ENCODE measurements at regions not wholly inside any gene's neighbourhood (a gene's known extent, or its start where the extent isn't known, plus 50 kb on each side); places are given as distances from the start of the nearest gene placed in this dataset.
"Not testable (repeated sequence)": the region's sequence is repeated elsewhere in the genome, so short reads cannot be mapped to it uniquely, and the experiment has no call there.

DNA sequence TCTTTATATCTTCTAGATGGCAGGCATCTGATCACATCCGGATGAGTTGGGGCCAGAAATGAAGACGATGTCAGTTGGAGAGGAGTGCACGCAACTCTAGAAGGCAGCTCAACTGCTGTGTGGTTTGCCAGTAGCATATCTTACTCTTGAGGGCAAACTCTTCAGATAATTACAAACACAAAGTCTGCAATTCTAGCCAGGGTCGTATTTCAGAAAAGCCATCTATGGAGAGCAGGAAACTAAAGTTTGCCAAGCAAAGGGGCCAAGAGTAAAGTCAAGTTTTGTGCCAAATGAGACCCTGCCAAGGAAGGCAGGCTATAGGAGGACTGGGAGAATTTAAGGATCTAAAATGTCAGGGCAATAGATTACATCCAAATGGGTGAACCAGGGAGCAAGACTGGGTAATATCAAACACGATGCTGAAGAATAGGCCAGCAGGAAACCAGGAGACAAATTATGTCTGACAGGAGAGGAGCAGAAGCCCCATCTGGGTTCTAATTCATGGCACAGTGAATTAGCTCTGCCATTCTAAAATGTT, 312.5 kb upstream of the SEMA3C start:
- H3K9me3 Mint-ChIP-seq: peaks cover 2 to 19% (median 5%) of the 10 kb centered on the region in 7 donors
- no peak for DNase-seq

DNA sequence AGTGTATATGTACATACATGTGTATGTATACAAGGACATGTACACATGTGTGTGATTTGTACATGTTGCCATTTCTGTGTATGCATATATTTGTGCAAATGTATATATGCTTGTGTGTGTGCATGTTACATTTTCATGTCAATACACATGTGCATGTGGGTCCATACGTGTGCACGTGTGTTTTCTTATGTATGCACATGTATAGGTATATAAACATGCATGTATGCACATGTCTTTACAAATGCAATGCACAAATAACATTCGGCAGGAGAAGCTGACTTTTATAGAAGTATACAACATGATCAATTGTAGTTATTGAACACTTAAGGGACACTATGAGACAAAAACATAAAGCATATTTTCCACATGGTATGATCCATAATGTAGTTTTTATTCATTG, 307.4 kb upstream of the SEMA3C start:
- Mint-ChIP-seq H3K9me3 (peaks cover 5 to 38% (median 8%) of the 10 kb centered on the region in 7 donors), H3K4me3 (no peak overlapping the region), H3K36me3 (no peaks in the 10 kb centered on the region), H3K4me1 (no peaks in the 10 kb centered on the region), H3K27me3 (no peaks in the 10 kb centered on the region), H3K27ac (no peak overlapping the region)
- Histone ChIP-seq H3K27ac (ENCODE audit: insufficient read depth, low read length, poor library complexity, severe bottlenecking) (no peak overlapping the region), H3K4me1 (ENCODE audit: control insufficient read depth, insufficient read depth, low read length, poor library complexity, severe bottlenecking) (no peaks in the 10 kb centered on the region), H3K27me3 (ENCODE audit: control insufficient read depth, insufficient read depth, low read length) (no peaks in the 10 kb centered on the region), H3K36me3 (ENCODE audit: control insufficient read depth, insufficient read depth, low read length) (no peaks in the 10 kb centered on the region), H3K4me3 (ENCODE audit: low read depth, low read length) (no peak overlapping the region), H3K9me3 (ENCODE audit: control insufficient read depth in 2 of 2, low read length in 2 of 2) (no peaks in the 10 kb centered on the region)
- DNase-seq (no peak), ATAC-seq (ENCODE audit: low read depth in 2 of 2) (no peak)

More for the DNA sequence above, 312.5 kb upstream of the SEMA3C start:
- no peak overlapping the region for H3K27ac Mint-ChIP-seq
- H3K4me1 Mint-ChIP-seq: no peaks in the 10 kb centered on the region
- H3K36me3 Mint-ChIP-seq: no peaks in the 10 kb centered on the region
- no peak for ATAC-seq (ENCODE audit: low read depth in 2 of 2)
- Histone ChIP-seq H3K4me3 (ENCODE audit: low read depth, low read length) (no peak overlapping the region), H3K27ac (ENCODE audit: insufficient read depth, low read length, poor library complexity, severe bottlenecking) (no peak overlapping the region), H3K27me3 (ENCODE audit: control insufficient read depth, insufficient read depth, low read length) (no peaks in the 10 kb centered on the region), H3K9me3 (ENCODE audit: control insufficient read depth in 2 of 2, low read length in 2 of 2) (peaks cover 0 to 4% of the 10 kb centered on the region in 2 experiments), H3K4me1 (ENCODE audit: control insufficient read depth, insufficient read depth, low read length, poor library complexity, severe bottlenecking) (no peaks in the 10 kb centered on the region), H3K36me3 (ENCODE audit: control insufficient read depth, insufficient read depth, low read length) (no peaks in the 10 kb centered on the region)
- H3K27me3 Mint-ChIP-seq: no peaks in the 10 kb centered on the region
- no peak overlapping the region for H3K4me3 Mint-ChIP-seq

GRCh38 chr7:81222692-81223091, 303.8 kb upstream of the SEMA3C start:
- not testable (repeated sequence) for DNase-seq; H3K27ac ChIP-seq (ENCODE audit: insufficient read depth, low read length, poor library complexity, severe bottlenecking); H3K27ac Mint-ChIP-seq; H3K9me3 ChIP-seq (ENCODE audit: control insufficient read depth in 2 of 2, low read length in 2 of 2); H3K4me3 Mint-ChIP-seq; H3K27me3 Mint-ChIP-seq; H3K4me3 ChIP-seq (ENCODE audit: low read depth, low read length); H3K4me1 ChIP-seq (ENCODE audit: control insufficient read depth, insufficient read depth, low read length, poor library complexity, severe bottlenecking); ATAC-seq (ENCODE audit: low read depth in 2 of 2); H3K27me3 ChIP-seq (ENCODE audit: control insufficient read depth, insufficient read depth, low read length); H3K36me3 ChIP-seq (ENCODE audit: control insufficient read depth, insufficient read depth, low read length); H3K36me3 Mint-ChIP-seq; H3K4me1 Mint-ChIP-seq
- H3K9me3 Mint-ChIP-seq: peaks cover 5 to 32% (median 8%) of the 10 kb centered on the region in 7 donors

DNA sequence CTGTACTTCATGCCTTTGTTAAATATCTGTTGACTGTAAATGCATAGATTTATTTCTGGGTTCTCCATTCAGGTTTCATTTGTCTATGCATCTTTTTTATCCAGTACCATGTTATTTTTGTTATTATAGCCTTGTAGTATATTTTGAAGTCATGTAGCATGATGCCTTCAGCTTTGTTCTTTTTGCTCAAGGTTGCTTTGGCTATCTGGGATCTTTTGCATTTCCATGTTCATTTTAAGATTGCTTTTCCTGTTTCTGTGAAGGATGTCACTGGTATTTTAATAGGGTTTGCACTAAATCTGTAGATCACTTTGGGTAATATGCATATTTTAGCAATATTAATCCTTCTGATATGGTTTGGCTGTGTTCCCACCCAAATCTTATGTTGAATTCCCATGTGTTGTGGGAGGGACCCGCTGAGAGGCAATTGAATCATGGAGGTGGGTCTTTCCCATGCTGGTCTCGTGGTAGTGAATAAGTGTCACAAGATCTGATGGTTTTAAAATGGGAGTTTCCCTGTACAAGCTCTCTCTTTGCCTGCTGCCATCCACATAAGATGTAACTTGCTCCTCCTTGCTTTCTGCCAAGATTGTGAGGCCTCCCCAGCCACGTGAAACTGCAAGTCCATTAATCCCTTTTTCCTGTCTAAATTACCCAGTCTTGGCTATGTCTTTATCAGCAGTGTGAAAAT, 302.8 kb upstream of the SEMA3C start:
- no peaks in the 10 kb centered on the region for H3K36me3 ChIP-seq (ENCODE audit: control insufficient read depth, insufficient read depth, low read length)
- DNase-seq: no peak
- Mint-ChIP-seq H3K36me3 (no peaks in the 10 kb centered on the region), H3K9me3 (peaks cover 5 to 29% (median 8%) of the 10 kb centered on the region in 7 donors), H3K4me3 (no peak overlapping the region), H3K27ac (no peak overlapping the region), H3K4me1 (no peaks in the 10 kb centered on the region), H3K27me3 (no peaks in the 10 kb centered on the region)
- no peak overlapping the region for H3K4me3 ChIP-seq (ENCODE audit: low read depth, low read length)
- no peak for ATAC-seq (ENCODE audit: low read depth in 2 of 2)
- H3K9me3 ChIP-seq (ENCODE audit: control insufficient read depth in 2 of 2, low read length in 2 of 2): no peaks in the 10 kb centered on the region
- H3K27me3 ChIP-seq (ENCODE audit: control insufficient read depth, insufficient read depth, low read length): no peaks in the 10 kb centered on the region
- no peaks in the 10 kb centered on the region for H3K4me1 ChIP-seq (ENCODE audit: control insufficient read depth, insufficient read depth, low read length, poor library complexity, severe bottlenecking)
- no peak overlapping the region for H3K27ac ChIP-seq (ENCODE audit: insufficient read depth, low read length, poor library complexity, severe bottlenecking)

DNA sequence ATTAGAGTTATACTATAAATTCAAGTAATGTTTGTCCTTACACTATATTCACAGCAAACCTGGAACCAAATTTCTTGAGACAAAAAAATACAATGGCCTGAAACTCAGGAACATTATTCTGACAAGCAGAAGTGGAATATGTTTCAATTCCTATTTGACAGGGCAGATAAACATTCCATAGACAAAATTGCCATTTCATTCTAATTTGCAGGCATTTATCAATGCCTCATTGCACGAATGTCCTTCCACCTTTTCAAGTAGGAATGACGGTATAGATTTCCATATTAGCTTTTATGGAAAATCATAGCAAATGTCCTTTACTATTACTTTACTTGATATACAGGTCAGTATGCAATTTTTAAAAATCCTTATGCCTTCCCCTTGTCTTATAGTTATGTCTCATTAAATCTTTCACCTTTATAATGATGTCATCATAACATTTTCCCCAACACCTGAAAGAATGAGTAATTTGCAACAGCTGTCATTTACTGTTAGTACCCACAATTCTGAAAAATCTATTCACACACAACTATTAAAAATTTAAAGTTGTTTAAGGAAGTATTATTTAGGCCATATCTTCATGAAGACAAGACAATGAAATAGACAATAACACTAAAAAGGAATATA, 299.7 kb upstream of the SEMA3C start:
- no peaks in the 10 kb centered on the region for H3K36me3 Mint-ChIP-seq
- Histone ChIP-seq H3K4me3 (ENCODE audit: low read depth, low read length) (no peak overlapping the region), H3K27ac (ENCODE audit: insufficient read depth, low read length, poor library complexity, severe bottlenecking) (no peak overlapping the region), H3K9me3 (ENCODE audit: control insufficient read depth in 2 of 2, low read length in 2 of 2) (no peaks in the 10 kb centered on the region), H3K4me1 (ENCODE audit: control insufficient read depth, insufficient read depth, low read length, poor library complexity, severe bottlenecking) (no peaks in the 10 kb centered on the region), H3K36me3 (ENCODE audit: control insufficient read depth, insufficient read depth, low read length) (no peaks in the 10 kb centered on the region), H3K27me3 (ENCODE audit: control insufficient read depth, insufficient read depth, low read length) (no peaks in the 10 kb centered on the region)
- peaks cover 0 to 14% (median 5%) of the 10 kb centered on the region in 7 donors for H3K9me3 Mint-ChIP-seq
- DNase-seq: no peak
- no peaks in the 10 kb centered on the region for H3K4me1 Mint-ChIP-seq
- H3K4me3 Mint-ChIP-seq: no peak overlapping the region
- H3K27ac Mint-ChIP-seq: no peak overlapping the region
- no peak for ATAC-seq (ENCODE audit: low read depth in 2 of 2)
- no peaks in the 10 kb centered on the region for H3K27me3 Mint-ChIP-seq

DNA sequence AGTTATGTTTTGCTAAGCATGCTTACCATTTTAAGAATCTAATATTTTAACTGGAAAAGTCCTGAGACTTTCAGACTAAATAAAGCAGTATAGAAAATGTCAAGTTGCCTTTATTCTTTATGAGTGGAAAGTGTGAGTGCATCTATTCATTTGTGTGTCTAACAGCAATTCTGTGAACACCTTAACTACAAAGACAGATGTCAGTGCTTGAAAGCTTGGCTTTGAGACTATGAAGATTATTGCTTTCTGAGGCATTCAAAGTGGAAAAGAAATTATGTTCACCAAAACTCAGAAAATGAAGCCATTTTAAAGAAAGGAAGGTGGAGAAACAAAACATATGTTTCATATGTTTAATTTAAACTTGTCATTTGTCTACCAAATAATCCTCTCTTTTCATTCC, 294.5 kb upstream of the SEMA3C start:
- Histone ChIP-seq H3K36me3 (ENCODE audit: control insufficient read depth, insufficient read depth, low read length) (no peaks in the 10 kb centered on the region), H3K27me3 (ENCODE audit: control insufficient read depth, insufficient read depth, low read length) (no peaks in the 10 kb centered on the region), H3K4me1 (ENCODE audit: control insufficient read depth, insufficient read depth, low read length, poor library complexity, severe bottlenecking) (no peaks in the 10 kb centered on the region), H3K9me3 (ENCODE audit: control insufficient read depth in 2 of 2, low read length in 2 of 2) (no peaks in the 10 kb centered on the region), H3K27ac (ENCODE audit: insufficient read depth, low read length, poor library complexity, severe bottlenecking) (no peak overlapping the region), H3K4me3 (ENCODE audit: low read depth, low read length) (no peak overlapping the region)
- no peaks in the 10 kb centered on the region for H3K27me3 Mint-ChIP-seq
- H3K4me3 Mint-ChIP-seq: no peak overlapping the region
- H3K9me3 Mint-ChIP-seq: peaks cover 3 to 5% (median 4%) of the 10 kb centered on the region in 7 donors
- H3K36me3 Mint-ChIP-seq: no peaks in the 10 kb centered on the region
- DNase-seq (no peak), ATAC-seq (ENCODE audit: low read depth in 2 of 2) (no peak)
- H3K4me1 Mint-ChIP-seq: no peaks in the 10 kb centered on the region
- H3K27ac Mint-ChIP-seq: no peak overlapping the region

- no peaks in the 10 kb centered on the region for H3K9me3 ChIP-seq (ENCODE audit: control insufficient read depth in 2 of 2, low read length in 2 of 2)
- Mint-ChIP-seq H3K4me3 (no peak overlapping the region), H3K27me3 (no peaks in the 10 kb centered on the region), H3K9me3 (peaks cover 1 to 9% (median 4%) of the 10 kb centered on the region in 7 donors), H3K36me3 (no peaks in the 10 kb centered on the region), H3K27ac (no peak overlapping the region), H3K4me1 (peaks cover 0 to 5% (median 0%) of the 10 kb centered on the region in 4 donors)
- no peak for ATAC-seq (ENCODE audit: low read depth in 2 of 2)
- no peak overlapping the region for H3K27ac ChIP-seq (ENCODE audit: insufficient read depth, low read length, poor library complexity, severe bottlenecking)
- H3K36me3 ChIP-seq (ENCODE audit: control insufficient read depth, insufficient read depth, low read length): no peaks in the 10 kb centered on the region
- no peaks in the 10 kb centered on the region for H3K27me3 ChIP-seq (ENCODE audit: control insufficient read depth, insufficient read depth, low read length)
- no peaks in the 10 kb centered on the region for H3K4me1 ChIP-seq (ENCODE audit: control insufficient read depth, insufficient read depth, low read length, poor library complexity, severe bottlenecking)
- H3K4me3 ChIP-seq (ENCODE audit: low read depth, low read length): no peak overlapping the region
- DNase-seq: no peak
These were observed 293.1 kb upstream of the SEMA3C start for GRCh38 chr7:81211934-81212320.

Measured in CD4-positive, CD25-positive, alpha-beta regulatory T cell (primary cell).